Ovary (tissue), 7 donors: ENCODE measurements at regions not wholly inside any gene's neighbourhood (a gene's known extent, or its start where the extent isn't known, plus 50 kb on each side); places are given as distances from the start of the nearest gene placed in this dataset.

Experiments used
- DNase-seq, 5 donors: peaks; one replicate each; pipeline ENCODE4 v3.0.0-alpha.2; 2019 to 2020
- H3K27ac ChIP-seq, 2 donors: fragments of 200-600 bp; one replicate each; pipeline versions ENCODE4 v1.5.1 to v1.8.0; 2019 to 2022
- H3K27me3 ChIP-seq: fragments of 200-600 bp; one replicate; pipeline ENCODE4 v1.8.0; 2022
- H3K36me3 ChIP-seq: fragments of 200-600 bp; sonication (generic); one replicate; pipeline ENCODE4 v1.5.1; 2019
- H3K4me1 ChIP-seq: one replicate; pipeline ENCODE4 v1.8.1; 2013; ENCODE audit warnings: mild to moderate bottlenecking, moderate library complexity; ENCODE audit not compliant: insufficient read depth
- H3K4me3 ChIP-seq: fragments of 200-600 bp; sonication (generic); one replicate; pipeline ENCODE4 v1.5.1; 2017
- H3K9me3 ChIP-seq, 2 donors: fragments of 200-600 bp in 1 of 2; sonication (generic) in 1 of 2; one replicate each; pipeline versions ENCODE4 v1.5.1 to v1.8.1; 2013 to 2019; ENCODE audit warnings: mild to moderate bottlenecking in 1 of 2, moderate library complexity in 1 of 2
- CTCF ChIP-seq, 3 donors: fragments of 450-650 bp in 2 of 3; fragments of 200-600 bp in 1 of 3; IDR thresholded peaks; one replicate each; pipeline versions ENCODE4 v1.5.1 to v1.8.0; 2016 to 2022; ENCODE audit warnings: antibody characterized with exemption in 3 of 3, mild to moderate bottlenecking in 1 of 3
- EP300 ChIP-seq: sonication (generic); formaldehyde crosslinking; IDR thresholded peaks from one replicate; pipeline ENCODE4 v1.6.1; 2017; ENCODE audit warnings: antibody characterized with exemption
- POLR2A ChIP-seq: fragments of 450-650 bp; IDR thresholded peaks from one replicate; pipeline ENCODE4 v1.6.1; 2017; ENCODE audit warnings: antibody characterized with exemption, mild to moderate bottlenecking, moderate library complexity
- WGBS, 3 donors: extraction: QIAGEN DNeasy Blood & Tissue Kit in 1 of 3; methylation state at CpG; one replicate each; pipeline versions ENCODE4 v1.1.5 to v1.1.7; 2013 to 2017; 5-methylcytosine and 5-hydroxymethylcytosine counted together
- intact Hi-C, 4 donors: fragments of 100-400 bp; cut with DNase I; formaldehyde crosslinking; loops; one replicate each; pipeline versions ENCODE4 v1.11.0 to v1.15.1; 2022 to 2023
- donor health status: DM: no; HTN: no; CAD: no; lungs with moderate emphysema.
- donor health status: DM: no; HTN: no; CAD: no.
- donor health status: Bipolar disorder and iron deficiency.
- donor health status: DM: no; HTN: no; CAD: no.
- donor health status: DM: yes; HTN: yes; CAD: no.

GRCh38 chr4:15162046-15162445 is 159.8 kb downstream of the CPEB2 start:
- Histone ChIP-seq H3K4me1 (no peaks in the 10 kb centered on the region), H3K9me3 (no peaks in the 10 kb centered on the region), H3K27ac (no peak overlapping the region), H3K36me3 (no peaks in the 10 kb centered on the region), H3K4me3 (no peak overlapping the region), H3K27me3 (no peaks in the 10 kb centered on the region)
- TF ChIP-seq CTCF (IDR thresholded peaks at IDR 0.05): no peak
- TF ChIP-seq POLR2A: no peak
- TF ChIP-seq EP300: no peak
- intact Hi-C loops: loop anchor here in 1 of 4 donors (10.0 kb wide), 1 partner anchor 1507 kb away; no protein-coding TSS in a partner anchor
- DNase-seq: no peak
- 89 to 94% (median 91%) methylated on average over 1 of the region's 1 CpG for WGBS, 3 donors

- TF ChIP-seq EP300 (no peak), POLR2A (no peak), CTCF (IDR thresholded peaks at IDR 0.05) (peak in 1 of 3 donors; percentile 42)
- intact Hi-C loops: loop anchor here in 1 of 4 donors (10.0 kb wide), 1 partner anchor 1508 kb away; no protein-coding TSS in a partner anchor
- Histone ChIP-seq H3K36me3 (no peaks in the 10 kb centered on the region), H3K27me3 (no peaks in the 10 kb centered on the region), H3K4me1 (no peaks in the 10 kb centered on the region), H3K9me3 (no peaks in the 10 kb centered on the region), H3K27ac (no peak overlapping the region), H3K4me3 (no peak overlapping the region)
- no peak for DNase-seq
- 6 to 8% (median 6%) methylated on average over 2 of the region's 2 CpGs for WGBS, 3 donors
Measured at GRCh38 chr4:15162465-15163283, 160.4 kb downstream of the CPEB2 start.

GRCh38 chr4:15163284-15163645 is 161.0 kb downstream of the CPEB2 start:
- H3K4me1 ChIP-seq: no peaks in the 10 kb centered on the region
- H3K27ac ChIP-seq: no peak overlapping the region
- no peak for DNase-seq
- no peak overlapping the region for H3K4me3 ChIP-seq
- WGBS, 3 donors: 34 to 37% (median 35%) methylated on average over 4 of the region's 4 CpGs
- no peaks in the 10 kb centered on the region for H3K36me3 ChIP-seq
- H3K27me3 ChIP-seq: no peaks in the 10 kb centered on the region
- TF ChIP-seq EP300 (no peak), POLR2A (no peak), CTCF (IDR thresholded peaks at IDR 0.05) (no peak)
- no peaks in the 10 kb centered on the region for H3K9me3 ChIP-seq
- intact Hi-C loops: loop anchor here in 1 of 4 donors (10.0 kb wide), 1 partner anchor 1508 kb away; no protein-coding TSS in a partner anchor

- TF ChIP-seq EP300: no peak
- TF ChIP-seq CTCF (IDR thresholded peaks at IDR 0.05): no peak
- no peak for TF ChIP-seq POLR2A
- 53 to 61% (median 59%) methylated on average over 3 of the region's 3 CpGs for WGBS, 3 donors
- Histone ChIP-seq H3K27me3 (no peaks in the 10 kb centered on the region), H3K4me3 (no peak overlapping the region), H3K27ac (no peak overlapping the region), H3K4me1 (no peaks in the 10 kb centered on the region), H3K9me3 (no peaks in the 10 kb centered on the region), H3K36me3 (no peaks in the 10 kb centered on the region)
- DNase-seq: no peak
- intact Hi-C loops: loop anchor here in 1 of 4 donors (10.0 kb wide), 1 partner anchor 1510 kb away; no protein-coding TSS in a partner anchor
Measured at GRCh38 chr4:15164571-15164970, 162.3 kb downstream of the CPEB2 start.
